ENCODE measurements at regions not wholly inside any gene's neighbourhood (a gene's known extent, or its start where the extent isn't known, plus 50 kb on each side); places are given as distances from the start of the nearest gene placed in this dataset.

DNA sequence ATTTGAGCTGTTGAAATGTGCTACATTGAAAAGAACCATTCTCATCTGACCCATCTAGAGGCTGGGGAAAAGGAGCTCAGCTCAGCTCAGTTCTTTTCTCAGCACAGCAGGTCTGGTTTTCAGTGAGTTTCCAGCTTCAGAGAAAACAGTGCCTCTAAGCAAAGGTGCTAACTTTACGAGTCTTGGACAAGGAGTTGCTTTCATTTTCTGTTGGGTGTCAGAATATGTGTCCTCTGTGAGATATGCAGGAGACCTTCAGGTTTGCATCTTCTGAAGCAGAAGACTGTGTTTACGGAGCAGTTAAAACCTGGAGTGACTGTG, 321.3 kb upstream of the USP24 start:
- no peak overlapping the region for H3K56ac ChIP-seq (replicated peaks; ENCODE audit: insufficient read length, low read depth, low read length)
- no peaks in the 10 kb centered on the region for H3K23me2 ChIP-seq (ENCODE audit: low read depth, low read length)
- no peak overlapping the region for H3K18ac ChIP-seq (ENCODE audit: extremely low read depth, low read length)
- 96% methylated on average over 2 of the region's 2 CpGs; no CpG with 5 or more reads in 1 of the 2 experiments for WGBS, 2 experiments (ENCODE audit: extremely low coverage in 1 of 2, insufficient coverage in 1 of 2, insufficient read length in 1 of 2, insufficient replicate concordance in 2 of 2, low coverage in 1 of 2, low lambda C conversion rate in 2 of 2, missing lambda C conversion rate in 1 of 2)
- no peak overlapping the region for H3K27ac ChIP-seq (ENCODE audit: low read depth, low read length)
- no peak overlapping the region for H2BK12ac ChIP-seq (ENCODE audit: low read depth, low read length)
- no peaks in the 10 kb centered on the region for H3K4me1 ChIP-seq (replicated peaks in 1 of 4; ENCODE audit: control insufficient read depth in 3 of 4, insufficient read depth in 4 of 4, low read length in 3 of 4)
- H3K9ac ChIP-seq (replicated peaks in 1 of 4; ENCODE audit: extremely low read depth in 1 of 4, low read depth in 3 of 4, low read length in 3 of 4): no peak overlapping the region
- no peaks in the 10 kb centered on the region for H3K79me1 ChIP-seq (ENCODE audit: low read depth, low read length)
- H2AFZ ChIP-seq (ENCODE audit: low read length): peak overlapping the region; percentile 82; the same call in 1 of the 2 replicates
- H2BK120ac ChIP-seq (replicated peaks; ENCODE audit: low read depth, low read length): no peak overlapping the region
- H3K4me3 ChIP-seq (ENCODE audit: extremely low read depth in 1 of 4, insufficient read depth in 2 of 4, low read depth in 3 of 4, low read length in 4 of 4): no peak overlapping the region
- H2BK5ac ChIP-seq (ENCODE audit: low read depth, low read length): no peak overlapping the region
- H2BK15ac ChIP-seq (ENCODE audit: low read length): no peak overlapping the region
- DNase-seq (ENCODE audit: low read depth in 1 of 2, low spot score in 2 of 2): no peak
- H2AK5ac ChIP-seq (ENCODE audit: low read depth, low read length): no peak overlapping the region
- H3K23ac ChIP-seq (ENCODE audit: insufficient read length): no peak overlapping the region
- no peak overlapping the region for H2BK20ac ChIP-seq (ENCODE audit: low read length)
- no peak overlapping the region for H4K5ac ChIP-seq (ENCODE audit: insufficient read length, low read depth, low read length)
- H3K36me3 ChIP-seq (ENCODE audit: control insufficient read depth in 2 of 4, insufficient read depth in 4 of 4, low read length in 3 of 4): no peaks in the 10 kb centered on the region; a peak in 1 of 8 replicates
- H3K4ac ChIP-seq (replicated peaks; ENCODE audit: insufficient read length, low read depth, low read length): no peak overlapping the region
- H3K27me3 ChIP-seq (replicated peaks in 1 of 4; ENCODE audit: control insufficient read depth in 3 of 4, extremely low read depth in 1 of 4, insufficient read depth in 3 of 4, low read length in 3 of 4): peaks cover 0 to 1% (median 0%) of the 10 kb centered on the region in 4 experiments; a peak in 2 of 7 replicates
- H4K20me1 ChIP-seq (replicated peaks in 1 of 2; ENCODE audit: control insufficient read depth in 1 of 2, insufficient read depth in 2 of 2, low read length in 2 of 2): no peaks in the 10 kb centered on the region
- no peak overlapping the region for H4K91ac ChIP-seq (replicated peaks; ENCODE audit: insufficient read length, low read length)
- H4K8ac ChIP-seq (ENCODE audit: extremely low read depth, insufficient read depth, low read length): no peak overlapping the region
- no peak for FAIRE-seq
- no peak overlapping the region for H3K14ac ChIP-seq (ENCODE audit: insufficient read length)
- CTCF ChIA-PET (ENCODE audit: partially characterized antibody): interaction anchor here (0.7 to 2.6 kb wide), 3 partner anchors 11 to 350 kb away, joined by 3 to 8 read pairs (median 3); no protein-coding TSS in a partner anchor
- H3K9me3 ChIP-seq (ENCODE audit: insufficient read depth in 2 of 2, low read depth in 1 of 2, low read length in 1 of 2): no peaks in the 10 kb centered on the region
- POLR2A ChIA-PET (ENCODE audit: partially characterized antibody): no interaction called here
- no peak overlapping the region for H3K4me2 ChIP-seq (ENCODE audit: insufficient read depth in 1 of 2, low read depth in 2 of 2, low read length in 2 of 2)
- H3K79me2 ChIP-seq (ENCODE audit: control insufficient read depth in 1 of 2, insufficient read depth in 2 of 2, low read length in 2 of 2): no peaks in the 10 kb centered on the region
- TF ChIP-seq EGR1 (IDR thresholded peaks at IDR 0.05; ENCODE audit: borderline replicate concordance, low read depth, low read length) (no peak), SP4 (IDR thresholded peaks at IDR 0.05; ENCODE audit: low read length) (no peak), SAP30 (IDR thresholded peaks at IDR 0.05; ENCODE audit: insufficient read depth, insufficient replicate concordance, low read length) (no peak), PHF8 (conservative IDR thresholded peaks at IDR 0.05; ENCODE audit: low read depth, low read length) (no peak), SIN3A (conservative IDR thresholded peaks at IDR 0.05 in 1 of 2, IDR thresholded peaks at IDR 0.05 in 1 of 2; ENCODE audit: low read depth in 1 of 2, low read length in 2 of 2) (no peak), CHD1 (IDR thresholded peaks at IDR 0.05; ENCODE audit: low read depth, low read length) (no peak), TBP (IDR thresholded peaks at IDR 0.05; ENCODE audit: low read depth, low read length) (no peak), YY1 (IDR thresholded peaks at IDR 0.05; ENCODE audit: low read depth, low read length) (no peak), SUZ12 (IDR thresholded peaks at IDR 0.05; ENCODE audit: low read length) (no peak)
- TF ChIP-seq, protein P1, sequence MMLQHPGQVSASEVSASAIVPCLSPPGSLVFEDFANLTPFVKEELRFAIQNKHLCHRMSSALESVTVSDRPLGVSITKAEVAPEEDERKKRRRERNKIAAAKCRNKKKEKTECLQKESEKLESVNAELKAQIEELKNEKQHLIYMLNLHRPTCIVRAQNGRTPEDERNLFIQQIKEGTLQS (IDR thresholded peaks at IDR 0.05; ENCODE audit: insufficient read depth, low read depth, low read length): no peak
- TF ChIP-seq, protein P2, sequence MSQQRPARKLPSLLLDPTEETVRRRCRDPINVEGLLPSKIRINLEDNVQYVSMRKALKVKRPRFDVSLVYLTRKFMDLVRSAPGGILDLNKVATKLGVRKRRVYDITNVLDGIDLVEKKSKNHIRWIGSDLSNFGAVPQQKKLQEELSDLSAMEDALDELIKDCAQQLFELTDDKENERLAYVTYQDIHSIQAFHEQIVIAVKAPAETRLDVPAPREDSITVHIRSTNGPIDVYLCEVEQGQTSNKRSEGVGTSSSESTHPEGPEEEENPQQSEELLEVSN (IDR thresholded peaks at IDR 0.05): no peak
